ENCODE measurements at regions not wholly inside any gene's neighbourhood (a gene's known extent, or its start where the extent isn't known, plus 50 kb on each side); places are given as distances from the start of the nearest gene placed in this dataset.

DNA sequence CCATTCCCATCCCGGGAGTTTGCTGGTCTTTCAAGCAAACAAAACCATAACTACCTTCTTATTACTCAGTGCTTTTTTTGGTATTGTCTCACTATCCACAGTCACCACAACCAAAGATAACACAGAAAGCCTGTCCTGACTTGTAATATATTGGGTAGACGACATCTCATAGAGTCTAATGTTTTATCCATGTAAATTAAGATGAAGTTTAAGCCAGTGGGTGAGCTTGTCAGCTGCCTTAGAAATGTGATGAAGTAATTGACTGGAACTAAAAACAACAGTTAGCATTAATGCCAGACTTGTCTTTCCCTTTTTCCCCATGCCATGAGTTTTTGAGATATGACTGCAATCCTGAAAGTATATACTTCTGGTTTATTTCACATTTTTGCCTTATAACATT is 282.7 kb upstream of the PRDM1 start:
- no peak for DNase-seq (ENCODE audit: low spot score)
- TF ChIP-seq CTCF (IDR thresholded peaks at IDR 0.05), result no peak
- ATAC-seq (ENCODE audit: low FRiP score), result no peak

DNA sequence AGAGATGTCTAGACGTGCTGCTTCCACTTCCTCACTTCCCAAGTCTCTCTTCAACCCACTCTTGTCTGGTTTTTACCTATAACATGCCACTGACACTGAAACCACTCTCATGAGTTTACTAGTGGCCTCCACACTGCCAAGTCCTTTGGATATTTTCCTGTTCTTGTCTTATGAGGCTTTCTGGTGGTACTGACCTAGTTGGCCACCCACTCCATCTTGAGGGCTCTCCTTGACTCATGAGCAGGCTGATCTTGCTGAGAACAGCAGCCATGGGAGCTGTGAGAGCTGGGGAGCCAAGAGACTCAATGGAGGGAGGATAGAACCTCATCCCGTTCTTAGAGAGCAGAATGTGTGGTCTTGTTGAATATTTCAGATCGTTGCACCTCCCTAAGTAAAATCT is 283.4 kb upstream of the PRDM1 start:
- TF ChIP-seq CTCF (IDR thresholded peaks at IDR 0.05), result no peak
- ATAC-seq (ENCODE audit: low FRiP score) (no peak), DNase-seq (ENCODE audit: low spot score) (no peak)

- ATAC-seq (ENCODE audit: low FRiP score) (no peak), DNase-seq (ENCODE audit: low spot score) (no peak)
- no peak for TF ChIP-seq CTCF (IDR thresholded peaks at IDR 0.05)
Measured at GRCh38 chr6:105800871-105801270, 285.3 kb upstream of the PRDM1 start.

DNA sequence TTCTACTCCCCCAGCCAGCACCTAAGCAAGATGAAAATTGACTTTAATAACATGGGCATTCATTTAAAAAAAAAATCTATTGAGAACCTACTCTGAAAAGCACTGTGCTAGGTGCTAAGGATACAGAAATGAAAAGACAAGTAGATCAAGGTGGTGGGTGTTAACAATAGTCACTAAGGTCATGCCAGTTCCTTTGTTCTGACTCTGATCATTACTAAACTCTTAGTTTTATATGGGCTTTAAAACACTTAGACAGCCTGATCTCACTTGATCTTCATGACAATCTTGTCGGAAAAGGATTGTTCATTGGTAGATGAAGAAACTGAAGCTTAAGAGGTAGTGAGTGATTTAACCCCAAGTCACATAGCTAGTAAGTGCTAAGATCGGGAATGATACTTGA is 285.7 kb upstream of the PRDM1 start:
- ATAC-seq (ENCODE audit: low FRiP score) (no peak), DNase-seq (ENCODE audit: low spot score) (no peak)
- no peak for TF ChIP-seq CTCF (IDR thresholded peaks at IDR 0.05)

DNA sequence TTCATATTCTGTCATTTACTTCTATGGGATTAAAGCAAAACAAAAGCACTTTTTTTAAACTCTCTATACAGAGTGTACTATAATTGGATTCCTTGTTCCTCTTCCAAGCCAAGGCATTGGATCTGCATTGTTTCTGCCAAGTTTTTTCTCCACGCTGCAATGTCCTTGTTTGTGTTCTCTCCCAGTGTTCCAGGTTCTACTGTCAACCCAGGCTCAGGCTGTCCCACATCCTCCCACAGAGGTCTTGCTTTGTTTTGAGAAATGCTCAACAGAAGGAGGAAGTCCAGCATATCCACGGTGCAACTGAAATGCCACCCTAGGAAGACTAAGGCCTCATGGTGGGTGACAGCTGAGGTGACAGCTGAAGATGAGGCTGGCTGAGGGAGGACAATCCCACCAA is 287.1 kb upstream of the PRDM1 start:
- no peak for TF ChIP-seq CTCF (IDR thresholded peaks at IDR 0.05)
- ATAC-seq (ENCODE audit: low FRiP score) (no peak), DNase-seq (ENCODE audit: low spot score) (no peak)

DNA sequence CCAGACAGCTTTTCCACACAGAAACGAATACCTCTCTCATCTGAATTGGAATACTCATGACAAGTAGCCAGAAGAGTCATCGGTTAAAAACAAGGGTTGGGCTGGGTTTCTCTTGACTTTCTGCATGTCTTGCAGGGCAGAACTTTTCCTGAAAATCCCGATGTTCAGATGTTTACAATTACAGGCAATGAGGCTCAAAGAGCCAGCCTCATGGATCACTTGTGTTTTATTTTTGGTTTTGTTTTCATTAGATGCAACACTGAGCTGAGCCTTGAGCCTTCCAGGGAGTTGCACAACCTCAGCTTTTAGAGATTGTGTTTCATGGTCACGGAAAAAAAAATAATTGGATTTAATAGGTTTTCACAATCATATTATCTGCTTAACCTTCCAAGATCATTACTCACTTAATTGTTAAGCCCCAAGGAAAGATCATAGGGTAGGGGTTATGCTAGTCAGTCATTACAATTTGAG is 288.1 kb upstream of the PRDM1 start:
- DNase-seq (ENCODE audit: low spot score) (no peak), ATAC-seq (ENCODE audit: low FRiP score) (peak; percentile 5)
- TF ChIP-seq CTCF (IDR thresholded peaks at IDR 0.05), result no peak

DNA sequence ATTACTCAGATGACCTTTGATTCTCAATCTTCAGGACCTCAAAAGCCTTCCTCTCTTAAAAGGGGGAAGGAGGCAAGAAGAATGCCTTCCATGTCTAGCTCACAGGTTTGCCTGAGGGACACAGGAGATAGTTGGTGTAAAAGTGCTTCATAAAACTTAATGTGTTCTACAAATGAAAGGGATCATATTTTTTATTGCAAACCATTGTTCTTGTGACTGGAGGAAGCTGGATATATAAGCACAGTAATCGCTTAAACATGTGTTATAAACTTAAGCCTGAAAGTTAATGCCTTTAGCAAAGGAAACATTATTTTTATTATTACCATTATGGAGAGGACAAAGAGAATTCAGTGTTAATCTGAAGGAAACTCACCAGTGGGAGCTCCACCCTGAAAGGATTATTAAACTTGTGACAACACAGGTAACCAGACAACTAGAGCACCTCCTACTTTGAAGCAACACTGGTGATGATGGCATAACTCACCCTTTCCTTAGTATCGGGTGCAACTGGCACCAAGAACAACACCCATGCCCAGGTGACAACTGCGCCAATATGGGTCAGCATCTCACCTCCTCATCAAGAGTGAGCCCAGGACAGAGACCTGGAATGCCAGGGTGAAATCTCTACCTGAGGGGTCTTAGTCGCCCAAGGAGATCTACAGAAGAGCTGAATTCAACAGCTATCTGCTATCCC is 288.7 kb upstream of the PRDM1 start:
- ATAC-seq (ENCODE audit: low FRiP score) (no peak), DNase-seq (ENCODE audit: low spot score) (no peak)
- no peak for TF ChIP-seq CTCF (IDR thresholded peaks at IDR 0.05)

Measured in omental fat pad (tissue), 3 donors.